Endodermal cell (in vitro differentiated cells): ENCODE measurements at regions not wholly inside any gene's neighbourhood (a gene's known extent, or its start where the extent isn't known, plus 50 kb on each side); places are given as distances from the start of the nearest gene placed in this dataset.
"Not testable (repeated sequence)": the region's sequence is repeated elsewhere in the genome, so short reads cannot be mapped to it uniquely, and the experiment has no call there.

Source experiments
- DNase-seq: peaks from one replicate; pipeline ENCODE4 v3.0.0-alpha.2; 2017
- H3K27ac ChIP-seq: 2 replicates; pipeline ENCODE4 v1.5.1; 2013; ENCODE audit warnings: mild to moderate bottlenecking, low read depth, low read length, moderate library complexity
- H3K27me3 ChIP-seq: 2 replicates; pipeline ENCODE4 v1.6.1; 2013; ENCODE audit warnings: mild to moderate bottlenecking, low read length, moderate library complexity; ENCODE audit not compliant: insufficient read depth, control insufficient read depth, poor library complexity, severe bottlenecking
- H3K36me3 ChIP-seq: 2 replicates; pipeline ENCODE4 v1.7.0; 2013; ENCODE audit warnings: mild to moderate bottlenecking, low read length, moderate library complexity; ENCODE audit not compliant: control insufficient read depth, insufficient read depth
- H3K4me1 ChIP-seq: one replicate; pipeline ENCODE4 v1.7.0; 2013; ENCODE audit warnings: low read length; ENCODE audit not compliant: control insufficient read depth, insufficient read depth
- H3K4me3 ChIP-seq: 2 replicates; pipeline ENCODE4 v1.5.1; 2013; ENCODE audit warnings: mild to moderate bottlenecking, low read length, moderate library complexity
- H3K9ac ChIP-seq: 2 replicates; pipeline ENCODE4 v1.6.1; 2013; ENCODE audit warnings: mild to moderate bottlenecking, low read length, moderate library complexity; ENCODE audit not compliant: poor library complexity, severe bottlenecking; ENCODE audit errors: extremely low read depth
- H3K9me3 ChIP-seq: 2 replicates; pipeline ENCODE4 v1.6.1; 2013; ENCODE audit warnings: mild to moderate bottlenecking, low read length, moderate library complexity; ENCODE audit not compliant: control insufficient read depth
- H3K27ac Mint-ChIP-seq: 2 replicates; pipeline ENCODE4 v1.8.0; 2020; ENCODE audit warnings: mixed read lengths
- H3K27me3 Mint-ChIP-seq: 2 replicates; pipeline ENCODE4 v1.8.0; 2021; ENCODE audit warnings: mild to moderate bottlenecking, mixed read lengths; ENCODE audit not compliant: insufficient read depth
- H3K36me3 Mint-ChIP-seq: 2 replicates; pipeline ENCODE4 v1.8.0; 2020; ENCODE audit warnings: low read depth, mixed read lengths
- H3K4me1 Mint-ChIP-seq: 2 replicates; pipeline ENCODE4 v1.8.0; 2020; ENCODE audit warnings: mixed read lengths
- H3K4me3 Mint-ChIP-seq: 2 replicates; pipeline ENCODE4 v1.8.0; 2020; ENCODE audit warnings: mild to moderate bottlenecking, moderate library complexity, mixed read lengths
- H3K9me3 Mint-ChIP-seq: 2 replicates; pipeline ENCODE4 v1.8.0; 2020; ENCODE audit warnings: mild to moderate bottlenecking, mixed read lengths
- WGBS, 2 experiments: methylation state at CpG; one replicate each; pipeline versions ENCODE4 v1.1.5 to v1.1.7; 2013; ENCODE audit warnings: missing lambda C conversion rate in 2 of 2, mixed read lengths in 1 of 2; ENCODE audit not compliant: insufficient coverage in 1 of 2, insufficient read length in 1 of 2; 5-methylcytosine and 5-hydroxymethylcytosine counted together
- TF ChIP-seq, protein P1 (sequence below): fragments of 200-600 bp; sonication (generic); conservative IDR thresholded peaks from 2 replicates; pipeline ENCODE4 v1.5.0; 2021; ENCODE audit warnings: antibody characterized with exemption, mild to moderate bottlenecking

GRCh38 chr1:214141486-214141885 lies 139.5 kb upstream of the SMYD2 start:
- Mint-ChIP-seq H3K27me3 (peaks cover 17% of the 10 kb centered on the region), H3K36me3 (no peaks in the 10 kb centered on the region), H3K9me3 (no peaks in the 10 kb centered on the region), H3K4me3 (no peak overlapping the region), H3K4me1 (peaks cover 11% of the 10 kb centered on the region), H3K27ac (no peak overlapping the region)
- H3K36me3 ChIP-seq = no peaks in the 10 kb centered on the region
- no peaks in the 10 kb centered on the region for H3K9me3 ChIP-seq
- H3K27ac ChIP-seq = no peak overlapping the region
- TF ChIP-seq, protein P1, sequence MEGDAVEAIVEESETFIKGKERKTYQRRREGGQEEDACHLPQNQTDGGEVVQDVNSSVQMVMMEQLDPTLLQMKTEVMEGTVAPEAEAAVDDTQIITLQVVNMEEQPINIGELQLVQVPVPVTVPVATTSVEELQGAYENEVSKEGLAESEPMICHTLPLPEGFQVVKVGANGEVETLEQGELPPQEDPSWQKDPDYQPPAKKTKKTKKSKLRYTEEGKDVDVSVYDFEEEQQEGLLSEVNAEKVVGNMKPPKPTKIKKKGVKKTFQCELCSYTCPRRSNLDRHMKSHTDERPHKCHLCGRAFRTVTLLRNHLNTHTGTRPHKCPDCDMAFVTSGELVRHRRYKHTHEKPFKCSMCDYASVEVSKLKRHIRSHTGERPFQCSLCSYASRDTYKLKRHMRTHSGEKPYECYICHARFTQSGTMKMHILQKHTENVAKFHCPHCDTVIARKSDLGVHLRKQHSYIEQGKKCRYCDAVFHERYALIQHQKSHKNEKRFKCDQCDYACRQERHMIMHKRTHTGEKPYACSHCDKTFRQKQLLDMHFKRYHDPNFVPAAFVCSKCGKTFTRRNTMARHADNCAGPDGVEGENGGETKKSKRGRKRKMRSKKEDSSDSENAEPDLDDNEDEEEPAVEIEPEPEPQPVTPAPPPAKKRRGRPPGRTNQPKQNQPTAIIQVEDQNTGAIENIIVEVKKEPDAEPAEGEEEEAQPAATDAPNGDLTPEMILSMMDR = no peak
- no peak for DNase-seq
- no peak overlapping the region for H3K9ac ChIP-seq
- WGBS, 2 experiments = 86 to 98% methylated on average over 3 to 4 of the region's 4 CpGs
- H3K4me3 ChIP-seq = no peak overlapping the region
- no peaks in the 10 kb centered on the region for H3K4me1 ChIP-seq
- peaks cover 12% of the 10 kb centered on the region for H3K27me3 ChIP-seq

GRCh38 chr1:214143006-214143992 lies 137.7 kb upstream of the SMYD2 start:
- Histone ChIP-seq H3K9ac (no peak overlapping the region), H3K27ac (no peak overlapping the region), H3K9me3 (no peaks in the 10 kb centered on the region), H3K36me3 (no peaks in the 10 kb centered on the region), H3K4me3 (no peak overlapping the region), H3K27me3 (peaks cover 11% of the 10 kb centered on the region), H3K4me1 (no peaks in the 10 kb centered on the region)
- no peaks in the 10 kb centered on the region for H3K9me3 Mint-ChIP-seq
- H3K4me3 Mint-ChIP-seq = no peak overlapping the region
- H3K27ac Mint-ChIP-seq = no peak overlapping the region
- TF ChIP-seq, protein P1 = no peak
- H3K4me1 Mint-ChIP-seq = peaks cover 14% of the 10 kb centered on the region
- H3K36me3 Mint-ChIP-seq = no peaks in the 10 kb centered on the region
- peak; percentile 54 for DNase-seq
- H3K27me3 Mint-ChIP-seq = peaks cover 20% of the 10 kb centered on the region
- WGBS, 2 experiments = 75 to 79% methylated on average over 15 to 17 of the region's 17 CpGs

DNA sequence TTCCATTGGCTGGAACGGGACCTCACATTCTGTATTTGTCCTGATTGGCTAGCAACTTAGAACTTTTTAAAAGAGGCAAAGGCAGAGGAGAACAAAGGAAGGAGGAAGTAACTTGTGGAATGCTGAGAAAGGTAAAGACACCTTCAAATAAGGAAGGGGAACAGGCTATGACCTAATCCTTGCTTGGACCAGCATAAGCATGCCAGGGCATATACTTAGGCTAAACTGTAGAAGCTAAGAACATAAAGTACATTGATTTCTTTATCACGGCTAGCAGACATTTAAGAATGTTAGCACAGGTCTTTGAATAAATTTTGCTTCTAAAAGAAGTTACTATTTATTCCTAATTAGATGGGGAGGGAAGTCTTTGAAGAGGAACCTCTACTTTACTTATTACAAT lies 136.4 kb upstream of the SMYD2 start:
- peaks cover 14% of the 10 kb centered on the region for H3K4me1 Mint-ChIP-seq
- not testable (repeated sequence) for H3K9me3 Mint-ChIP-seq, H3K4me1 ChIP-seq, DNase-seq, H3K27ac Mint-ChIP-seq, H3K4me3 ChIP-seq, H3K9ac ChIP-seq, H3K36me3 Mint-ChIP-seq, H3K9me3 ChIP-seq, H3K4me3 Mint-ChIP-seq, H3K36me3 ChIP-seq, H3K27me3 ChIP-seq, H3K27ac ChIP-seq
- WGBS, 2 experiments = 80 to 94% methylated on average over 1 to 2 of the region's 2 CpGs
- H3K27me3 Mint-ChIP-seq = peaks cover 16% of the 10 kb centered on the region
